ENCODE measurements at regions not wholly inside any gene's neighbourhood (a gene's known extent, or its start where the extent isn't known, plus 50 kb on each side); places are given as distances from the start of the nearest gene placed in this dataset.

DNA sequence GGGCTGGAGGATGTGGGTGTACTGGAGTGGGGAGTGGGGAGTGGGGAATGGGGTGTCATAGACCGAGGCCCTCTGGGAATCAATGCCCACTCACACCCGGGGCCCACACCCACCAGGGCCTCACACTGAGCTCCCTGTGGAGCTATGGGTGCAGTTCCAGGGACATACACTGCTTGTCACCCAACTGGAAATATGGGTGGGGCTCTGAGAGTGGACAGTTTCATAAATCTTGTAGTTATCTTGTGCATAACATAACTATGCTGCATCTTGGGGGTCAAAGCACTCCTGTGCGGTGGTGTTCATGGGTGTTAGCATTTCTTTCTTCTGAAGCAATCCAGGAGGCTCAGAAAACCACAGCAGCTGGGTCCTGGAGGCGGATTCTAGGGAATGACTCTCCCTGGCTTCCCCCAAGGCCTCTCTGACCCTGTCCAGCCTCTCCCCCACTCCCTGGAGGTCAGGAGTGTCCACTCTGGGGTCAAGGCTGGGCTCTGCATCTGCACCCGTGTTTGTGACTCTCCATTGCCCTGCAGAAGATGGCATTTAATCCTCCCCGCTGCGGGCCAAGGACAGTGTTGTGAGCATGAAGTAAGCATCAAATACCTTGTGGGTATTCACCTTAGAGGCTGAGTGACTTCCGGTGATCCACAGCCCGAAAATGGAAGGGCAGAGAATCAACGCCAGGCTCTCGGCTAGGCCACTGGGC lies 172.5 kb downstream of the CTTN start:
- DNase-seq (ENCODE audit: low read depth) = no peak

DNA sequence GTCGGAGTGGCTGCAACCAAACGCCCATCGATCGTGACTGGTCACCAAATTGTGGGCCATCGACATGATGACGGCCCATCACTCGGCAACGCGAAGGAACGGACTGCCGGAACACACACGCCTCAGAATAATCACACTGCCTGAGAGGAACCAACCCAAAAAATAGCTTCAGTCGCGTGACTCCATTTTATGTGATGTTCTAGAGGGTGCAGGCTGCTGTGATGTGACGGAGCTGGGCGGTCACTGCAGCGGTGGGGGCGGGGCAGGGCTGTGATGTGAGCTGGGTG lies 174.6 kb downstream of the CTTN start:
- DNase-seq (ENCODE audit: low read depth) = no peak

GRCh38 chr11:70573701-70574151 lies 175.4 kb downstream of the CTTN start:
- no peak for DNase-seq (ENCODE audit: low read depth)

DNA sequence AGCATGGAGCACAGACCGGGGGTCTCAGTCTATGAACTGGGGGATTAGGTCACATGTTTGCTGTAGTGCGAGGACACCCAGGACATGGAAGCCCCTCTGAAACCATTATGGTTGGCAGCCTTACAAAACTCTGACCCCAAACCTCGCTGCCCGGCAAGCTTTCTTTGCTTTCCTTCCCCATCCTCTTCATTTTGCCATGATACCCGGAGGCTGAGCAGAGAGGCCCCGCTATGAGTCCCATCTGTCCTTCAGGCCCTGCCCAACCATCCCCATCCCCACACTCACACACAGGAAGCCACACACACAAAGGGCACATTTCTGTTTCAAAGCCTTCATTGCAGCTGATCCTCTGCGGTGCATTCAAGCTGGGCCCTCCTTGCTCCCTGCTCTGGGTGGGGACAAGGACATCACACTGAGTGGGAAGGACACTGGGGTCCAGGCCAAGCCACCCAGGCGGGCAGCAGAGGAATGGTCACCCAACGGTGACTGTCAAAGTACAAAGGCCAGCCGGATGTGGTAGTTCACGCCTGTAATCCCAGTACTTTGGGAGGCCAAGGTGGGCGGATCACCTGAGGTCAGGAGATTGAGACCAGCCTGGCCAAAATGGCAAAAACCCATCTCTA lies 176.5 kb downstream of the CTTN start:
- DNase-seq (ENCODE audit: low read depth) = no peak

DNA sequence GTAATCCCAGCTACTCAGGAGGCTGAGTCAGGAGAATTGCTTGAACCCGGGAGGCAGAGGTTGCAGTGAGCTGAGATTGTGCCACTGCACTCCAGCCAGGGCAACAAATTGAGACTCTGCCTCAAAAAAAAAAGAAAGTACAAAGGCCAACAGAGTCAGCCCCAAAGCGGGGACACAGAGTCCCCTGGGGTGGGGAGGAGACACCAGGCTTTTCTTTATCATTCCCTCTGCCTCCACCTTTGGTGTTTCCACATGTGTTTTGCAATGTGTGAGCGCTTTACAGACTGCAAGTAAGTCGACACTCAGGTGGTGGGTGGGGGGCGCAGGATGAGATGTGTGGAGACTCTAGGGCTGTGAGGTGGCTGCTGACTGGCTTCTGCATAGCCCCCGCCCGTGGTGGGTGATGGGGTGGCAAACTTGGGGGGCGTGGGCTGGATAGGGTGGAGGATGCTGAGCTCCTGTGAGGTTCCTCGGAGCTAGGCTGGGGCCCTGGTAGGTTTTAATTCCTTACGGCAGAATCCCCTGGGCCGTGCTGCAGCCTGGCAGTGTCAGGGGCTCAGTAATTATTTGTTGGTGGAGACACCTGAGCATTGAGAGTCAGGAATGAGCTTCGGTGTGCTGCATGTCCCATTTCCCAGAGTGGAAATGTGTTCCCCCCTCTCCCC lies 177.2 kb downstream of the CTTN start:
- no peak for DNase-seq (ENCODE audit: low read depth)

DNA sequence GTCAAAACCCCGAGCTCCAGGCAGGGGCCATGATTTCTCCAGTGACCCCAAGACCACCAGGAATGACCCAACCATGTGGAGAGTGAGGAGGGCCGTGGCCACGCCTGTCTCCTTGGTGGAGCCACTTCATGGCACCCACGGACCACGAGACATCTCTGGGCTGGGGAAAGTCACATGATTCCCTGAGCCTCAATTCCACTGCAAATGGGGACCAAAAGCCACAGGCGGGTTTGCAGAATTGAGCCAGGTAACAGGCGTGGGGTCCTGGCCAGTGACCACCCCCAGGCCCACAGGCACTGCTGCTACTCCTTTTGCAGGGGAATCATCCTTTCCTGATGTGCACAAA lies 178.9 kb downstream of the CTTN start:
- no peak for DNase-seq (ENCODE audit: low read depth)

DNA sequence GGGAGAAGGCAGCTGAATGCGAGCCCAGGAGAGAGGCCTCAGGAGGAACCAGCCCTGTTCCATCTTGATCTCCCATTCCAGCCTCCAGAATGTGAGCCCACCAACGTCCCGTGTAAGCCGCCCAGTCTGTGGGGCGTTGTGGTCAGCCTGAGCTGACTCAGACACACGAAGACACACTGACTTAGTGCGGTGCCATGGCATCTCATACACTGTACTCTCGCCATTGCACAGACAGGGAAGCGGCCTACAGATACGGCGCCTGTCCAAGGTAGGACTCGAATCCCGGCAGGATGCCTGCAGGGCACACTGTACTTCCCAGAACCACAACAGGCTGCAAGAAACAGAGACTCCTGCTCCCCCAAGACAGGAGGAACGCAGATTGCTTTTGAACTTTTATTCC lies 179.6 kb downstream of the CTTN start:
- no peak for DNase-seq (ENCODE audit: low read depth)

DNA sequence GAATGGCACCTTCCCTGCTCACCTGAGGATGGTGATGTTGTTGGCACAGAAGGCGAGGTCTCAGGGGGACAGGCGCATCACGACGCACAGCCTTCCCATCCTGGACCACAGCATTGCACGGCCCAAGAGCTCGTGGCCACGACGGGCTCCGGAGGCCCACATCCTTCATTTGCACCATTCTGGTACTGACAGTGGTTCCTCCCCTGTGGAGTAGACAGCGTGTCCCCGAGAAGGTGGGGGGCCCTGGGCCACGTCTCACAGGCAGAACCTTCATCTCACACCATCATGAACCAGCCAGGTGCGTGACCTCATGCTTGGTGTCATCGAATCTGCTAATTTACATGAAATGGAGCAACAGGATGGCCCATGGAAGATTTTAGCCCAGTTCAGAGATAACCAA lies 180.0 kb downstream of the CTTN start:
- DNase-seq (ENCODE audit: low read depth) = no peak

DNA sequence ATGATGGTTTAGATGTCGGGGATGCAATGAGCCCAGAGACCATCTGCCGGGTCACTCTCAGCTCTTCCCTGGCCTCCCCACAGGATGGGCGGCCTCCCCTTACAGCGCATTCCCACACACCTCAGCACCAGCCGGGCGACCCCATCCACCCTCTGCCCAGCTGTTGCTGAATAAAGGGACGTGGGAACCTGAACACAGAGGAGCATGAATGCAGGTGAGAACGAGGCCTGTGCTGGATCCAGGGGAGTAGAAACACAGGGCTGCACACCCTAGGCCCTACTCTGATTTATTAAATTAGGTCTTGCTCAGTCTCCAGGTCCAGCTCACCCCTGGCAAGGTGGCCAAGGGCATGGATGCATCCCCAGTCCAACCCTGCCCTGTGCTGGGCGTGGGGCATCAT lies 180.5 kb downstream of the CTTN start:
- DNase-seq (ENCODE audit: low read depth) = no peak

- DNase-seq (ENCODE audit: low read depth) = no peak
These were observed 181.1 kb downstream of the CTTN start for GRCh38 chr11:70579316-70579955.

DNA sequence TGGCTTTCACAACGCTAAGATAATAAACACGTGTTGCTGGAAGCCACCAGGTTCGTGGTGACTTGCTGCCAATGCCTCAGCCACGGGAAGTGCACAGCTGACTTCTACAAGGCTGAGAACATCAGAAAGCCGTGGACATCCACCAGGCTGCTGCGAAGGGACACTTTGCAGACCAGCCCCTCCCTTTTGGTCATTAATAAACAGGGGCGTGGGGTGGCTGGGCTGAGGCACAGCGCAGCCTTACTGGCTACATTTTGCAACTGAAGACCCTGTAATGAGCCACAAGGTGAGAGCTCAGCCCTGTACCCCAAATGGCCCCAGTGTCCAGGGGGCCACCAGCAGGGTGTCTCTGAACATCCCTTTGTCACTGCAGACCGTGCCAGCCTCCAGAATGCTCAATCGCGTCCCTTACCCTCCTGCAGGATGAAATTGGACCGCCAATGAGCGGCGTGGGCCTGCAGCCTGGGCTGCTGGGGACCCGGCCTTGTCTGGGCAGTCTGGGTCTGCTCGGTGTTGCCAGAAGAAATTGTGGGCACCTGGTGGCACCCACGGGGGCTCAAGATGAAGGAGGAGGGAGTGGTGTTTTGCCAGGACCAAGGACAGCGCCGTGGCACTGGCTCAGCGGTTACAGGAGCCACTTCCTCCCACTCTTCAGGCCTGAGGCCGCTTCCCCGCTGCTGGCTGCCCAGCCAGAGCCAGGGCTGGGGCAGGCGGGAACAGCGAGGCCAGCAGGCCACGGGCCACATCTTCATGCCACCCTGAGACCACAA lies 181.9 kb downstream of the CTTN start:
- no peak for DNase-seq (ENCODE audit: low read depth)

GRCh38 chr11:70581991-70582885 lies 183.9 kb downstream of the CTTN start:
- no peak for DNase-seq (ENCODE audit: low read depth)

DNA sequence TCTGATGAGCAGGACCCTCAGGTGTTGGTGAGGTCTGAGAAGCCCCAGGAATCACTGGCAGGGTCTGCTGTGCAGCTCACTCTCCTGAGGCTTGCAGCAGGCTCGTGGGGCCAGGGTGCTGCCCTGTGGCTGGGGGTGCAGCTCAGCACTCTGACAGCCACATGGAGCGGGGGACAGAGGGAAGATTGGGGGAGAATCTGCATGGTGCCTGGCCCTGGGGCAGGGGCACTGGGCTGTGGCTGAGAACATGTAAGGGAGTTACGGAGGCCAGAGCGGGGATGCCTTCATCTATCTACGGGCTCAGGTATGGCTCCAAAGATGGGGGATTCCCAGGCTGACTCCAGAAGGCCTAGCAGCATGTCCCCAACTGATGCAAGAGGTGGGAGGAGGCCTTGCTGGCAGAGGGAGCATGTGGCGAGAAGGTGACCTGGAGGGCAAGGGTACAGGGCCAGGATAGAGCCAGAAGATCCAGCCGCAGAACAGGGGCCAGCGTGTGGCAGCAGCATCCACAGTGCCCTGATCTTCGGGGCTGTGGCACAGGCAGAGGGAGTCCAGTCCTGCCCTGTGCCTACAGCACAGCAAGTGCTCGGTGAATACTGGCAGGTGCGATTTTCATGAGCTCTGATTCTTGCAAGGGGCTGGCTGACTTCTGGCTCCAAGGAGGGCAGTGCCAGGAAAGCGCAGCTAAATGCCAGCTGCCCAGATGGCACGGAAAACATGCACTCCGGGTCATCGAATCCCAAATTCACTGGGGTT lies 184.7 kb downstream of the CTTN start:
- DNase-seq (ENCODE audit: low read depth) = no peak

GRCh38 chr11:70583781-70584218 lies 185.5 kb downstream of the CTTN start:
- DNase-seq (ENCODE audit: low read depth) = no peak

- no peak for DNase-seq (ENCODE audit: low read depth)
These were observed 186.3 kb downstream of the CTTN start for GRCh38 chr11:70584498-70585235.

DNA sequence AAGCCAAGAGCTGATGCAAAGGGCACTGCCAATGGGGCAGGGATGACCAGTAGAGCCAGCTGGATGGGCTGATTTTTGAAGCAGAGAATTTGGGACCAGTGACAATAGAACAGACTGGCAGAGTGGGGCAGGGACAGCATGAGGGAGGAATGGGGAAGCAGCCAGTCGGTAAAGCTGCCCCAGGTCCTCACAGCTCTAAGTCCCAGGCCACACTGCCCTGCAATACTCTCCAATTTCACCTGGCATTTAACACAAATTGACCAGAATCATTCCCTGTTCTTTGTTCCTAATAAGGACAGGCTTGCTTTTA lies 186.9 kb downstream of the CTTN start:
- DNase-seq (ENCODE audit: low read depth) = no peak

- DNase-seq (ENCODE audit: low read depth) = no peak
These were observed 188.1 kb downstream of the CTTN start for GRCh38 chr11:70586261-70587074.

GRCh38 chr11:70587075-70587389 lies 188.7 kb downstream of the CTTN start:
- no peak for DNase-seq (ENCODE audit: low read depth)

- no peak for DNase-seq (ENCODE audit: low read depth)
These were observed 192.1 kb downstream of the CTTN start for GRCh38 chr11:70590356-70590991.

Measured in HS-27A (cell line).